SK-N-SH (cell line): ENCODE measurements at regions not wholly inside any gene's neighbourhood (a gene's known extent, or its start where the extent isn't known, plus 50 kb on each side); places are given as distances from the start of the nearest gene placed in this dataset.

Source experiments
- CTCF ChIP-seq: fragments of 200-600 bp; sonication (generic); IDR thresholded peaks from 2 replicates; pipeline ENCODE4 v1.6.1; 2017; ENCODE audit warnings: antibody characterized with exemption, mild to moderate bottlenecking, moderate library complexity
- GATA2 ChIP-seq: sonication (generic); formaldehyde crosslinking; IDR thresholded peaks from 2 replicates; pipeline ENCODE4 v1.5.0; 2020; ENCODE audit warnings: mild to moderate bottlenecking, missing genetic modification reagents
- MEF2A ChIP-seq: IDR thresholded peaks from 2 replicates; pipeline ENCODE4 v1.4.0; 2012; ENCODE audit warnings: low read depth, borderline replicate concordance
- MXI1 ChIP-seq: IDR thresholded peaks from 2 replicates; pipeline ENCODE4 v1.6.1; 2012; ENCODE audit warnings: mild to moderate bottlenecking, low read depth, low read length, improper control_type of control experiment
- POLR2AphosphoS5 ChIP-seq: IDR thresholded peaks from 2 replicates; pipeline ENCODE4 v1.6.1; 2012; ENCODE audit warnings: low read depth, low read length
- RAD21 ChIP-seq: IDR thresholded peaks from 2 replicates; pipeline ENCODE4 v1.6.1; 2012; ENCODE audit warnings: mild to moderate bottlenecking, low read length
- REST ChIP-seq: IDR thresholded peaks from 2 replicates; pipeline ENCODE4 v1.6.1; 2012; ENCODE audit warnings: mild to moderate bottlenecking, low read depth, low read length, moderate library complexity
- RXRA ChIP-seq: IDR thresholded peaks from 2 replicates; pipeline ENCODE4 v1.4.0; 2012; ENCODE audit warnings: low read depth, mild to moderate bottlenecking, borderline replicate concordance
- TAF1 ChIP-seq: IDR thresholded peaks from 2 replicates; pipeline ENCODE4 v1.6.1; 2012; ENCODE audit warnings: low read depth, mild to moderate bottlenecking, low read length, moderate library complexity, borderline replicate concordance
- TEAD4 ChIP-seq: IDR thresholded peaks from 2 replicates; pipeline ENCODE4 v1.4.0; 2012; ENCODE audit warnings: mild to moderate bottlenecking, borderline replicate concordance; ENCODE audit not compliant: insufficient read depth
- USF2 ChIP-seq: fragments of 150-350 bp; IDR thresholded peaks from 2 replicates; pipeline ENCODE4 v1.6.1; 2017; ENCODE audit warnings: antibody characterized with exemption, low read length, low read depth, borderline replicate concordance
- YY1 ChIP-seq: IDR thresholded peaks from 2 replicates; pipeline ENCODE4 v1.4.0; 2012; ENCODE audit warnings: low read depth, mild to moderate bottlenecking
- TF ChIP-seq, protein P1 (sequence below): IDR thresholded peaks from 2 replicates; pipeline ENCODE4 v1.4.0; 2012; ENCODE audit warnings: low read depth

GRCh38 chr1:116852367-116852766, 57.3 kb upstream of the PTGFRN start:
- no peak for TF ChIP-seq POLR2AphosphoS5
- TF ChIP-seq, protein P1, sequence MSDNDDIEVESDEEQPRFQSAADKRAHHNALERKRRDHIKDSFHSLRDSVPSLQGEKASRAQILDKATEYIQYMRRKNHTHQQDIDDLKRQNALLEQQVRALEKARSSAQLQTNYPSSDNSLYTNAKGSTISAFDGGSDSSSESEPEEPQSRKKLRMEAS, result no peak
- no peak for TF ChIP-seq REST
- no peak for TF ChIP-seq GATA2 (CRISPR knock-in tag)
- no peak for TF ChIP-seq RAD21
- TF ChIP-seq CTCF, result no peak
- TF ChIP-seq MXI1, result no peak
- no peak for TF ChIP-seq YY1
- TF ChIP-seq USF2, result no peak
- no peak for TF ChIP-seq RXRA
- no peak for TF ChIP-seq TAF1
- TF ChIP-seq TEAD4, result no peak
- no peak for TF ChIP-seq MEF2A
